ENCODE measurements at regions not wholly inside any gene's neighbourhood (a gene's known extent, or its start where the extent isn't known, plus 50 kb on each side); places are given as distances from the start of the nearest gene placed in this dataset.

- no peak for TF ChIP-seq CTCF (IDR thresholded peaks at IDR 0.05; ENCODE audit: low read length)
- no peak for TF ChIP-seq EZH2 (optimal IDR thresholded peaks at IDR 0.05; ENCODE audit: low read depth, low read length)
- no peak for TF ChIP-seq EZH2phosphoT487 (IDR thresholded peaks at IDR 0.05; ENCODE audit: low read length)
Measured at GRCh38 chr20:62545271-62545670, 69.5 kb upstream of the GATA5 start.
